HL-60 (cell line): ENCODE measurements at regions not wholly inside any gene's neighbourhood (a gene's known extent, or its start where the extent isn't known, plus 50 kb on each side); places are given as distances from the start of the nearest gene placed in this dataset.

Source experiments
- GABPA ChIP-seq: IDR thresholded peaks from 2 replicates; pipeline ENCODE4 v1.6.1; 2012; ENCODE audit warnings: low read depth
- POLR2AphosphoS5 ChIP-seq: IDR thresholded peaks from 2 replicates; pipeline ENCODE4 v1.6.1; 2012; ENCODE audit warnings: low read depth
- TF ChIP-seq, protein P1 (sequence below): IDR thresholded peaks from one replicate; pipeline ENCODE4 v1.5.1; 2011; ENCODE audit warnings: low read length, control low read depth, inconsistent platforms; ENCODE audit not compliant: insufficient read depth

DNA sequence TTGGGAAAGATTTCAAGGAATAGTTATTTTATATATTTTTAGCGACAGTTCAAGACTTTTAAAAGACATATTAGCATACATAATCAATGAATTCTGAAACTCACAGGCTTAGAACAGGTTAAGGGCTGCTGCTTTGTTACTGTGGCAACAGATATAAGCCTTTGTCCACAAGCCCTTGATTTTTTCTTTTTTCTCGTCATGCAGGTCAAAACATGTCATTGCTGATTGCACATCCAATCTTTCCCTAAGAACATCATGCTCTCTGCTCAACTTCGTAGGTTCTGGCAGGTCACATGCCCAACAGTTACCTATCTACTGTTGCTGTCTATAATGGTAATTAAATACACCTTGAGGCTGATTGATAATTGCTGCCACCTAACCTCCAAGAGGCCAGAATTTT is 172.5 kb upstream of the PTPRD start:
- TF ChIP-seq, protein P1, sequence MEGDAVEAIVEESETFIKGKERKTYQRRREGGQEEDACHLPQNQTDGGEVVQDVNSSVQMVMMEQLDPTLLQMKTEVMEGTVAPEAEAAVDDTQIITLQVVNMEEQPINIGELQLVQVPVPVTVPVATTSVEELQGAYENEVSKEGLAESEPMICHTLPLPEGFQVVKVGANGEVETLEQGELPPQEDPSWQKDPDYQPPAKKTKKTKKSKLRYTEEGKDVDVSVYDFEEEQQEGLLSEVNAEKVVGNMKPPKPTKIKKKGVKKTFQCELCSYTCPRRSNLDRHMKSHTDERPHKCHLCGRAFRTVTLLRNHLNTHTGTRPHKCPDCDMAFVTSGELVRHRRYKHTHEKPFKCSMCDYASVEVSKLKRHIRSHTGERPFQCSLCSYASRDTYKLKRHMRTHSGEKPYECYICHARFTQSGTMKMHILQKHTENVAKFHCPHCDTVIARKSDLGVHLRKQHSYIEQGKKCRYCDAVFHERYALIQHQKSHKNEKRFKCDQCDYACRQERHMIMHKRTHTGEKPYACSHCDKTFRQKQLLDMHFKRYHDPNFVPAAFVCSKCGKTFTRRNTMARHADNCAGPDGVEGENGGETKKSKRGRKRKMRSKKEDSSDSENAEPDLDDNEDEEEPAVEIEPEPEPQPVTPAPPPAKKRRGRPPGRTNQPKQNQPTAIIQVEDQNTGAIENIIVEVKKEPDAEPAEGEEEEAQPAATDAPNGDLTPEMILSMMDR, result no peak
- TF ChIP-seq GABPA, result no peak
- TF ChIP-seq POLR2AphosphoS5, result no peak
